CD4-positive, alpha-beta T cell (primary cell): ENCODE measurements at regions not wholly inside any gene's neighbourhood (a gene's known extent, or its start where the extent isn't known, plus 50 kb on each side); places are given as distances from the start of the nearest gene placed in this dataset.

Source experiments
- ATAC-seq: fragments of 200-7000 bp; cut with Tn5 transposase; one replicate; pipeline ENCODE4 v1.10.0; 2022; ENCODE audit warnings: mild to moderate bottlenecking; ENCODE audit not compliant: poor library complexity
- CTCF ChIA-PET: fragments of 350-600 bp; sonication (Branson Sonifier 250); formaldehyde crosslinking; loops from one replicate; lab custom pipeline; 2021; ENCODE audit warnings: antibody characterized with exemption, inconsistent platforms; lab: Charles Lee
- POLR2A ChIA-PET: fragments of 350-600 bp; sonication (Branson Sonifier 250); formaldehyde crosslinking; loops from one replicate; lab custom pipeline; 2021; ENCODE audit warnings: antibody characterized with exemption, inconsistent platforms; lab: Charles Lee
- DNase-seq, 14 experiments: peaks; one replicate each; pipeline ENCODE4 v3.0.0-alpha.2; 2013 to 2020; ENCODE audit warnings: mixed read lengths in 2 of 14
- H3K27ac ChIP-seq, 2 donors: one replicate each; pipeline versions ENCODE4 v1.5.1 to v1.7.0; 2013; ENCODE audit warnings: low read length in 2 of 2, low read depth in 1 of 2, mild to moderate bottlenecking in 1 of 2
- H3K27me3 ChIP-seq, 2 experiments: 1 replicate in 1 of 2; 2 replicates in 1 of 2; pipeline versions ENCODE4 v1.6.1 to v1.7.0; 2013; ENCODE audit warnings: low read length in 2 of 2, control low read depth in 1 of 2, mild to moderate bottlenecking in 1 of 2, moderate library complexity in 1 of 2; ENCODE audit not compliant: insufficient read depth in 2 of 2, control insufficient read depth in 1 of 2
- H3K36me3 ChIP-seq: one replicate; pipeline ENCODE4 v1.6.1; 2013; ENCODE audit warnings: low read length, control low read depth; ENCODE audit not compliant: insufficient read depth
- H3K4me1 ChIP-seq: one replicate; pipeline ENCODE4 v1.6.1; 2013; ENCODE audit warnings: low read length, control low read depth; ENCODE audit not compliant: insufficient read depth
- H3K4me3 ChIP-seq: one replicate; pipeline ENCODE4 v1.5.1; 2013; ENCODE audit warnings: mild to moderate bottlenecking, low read length, moderate library complexity
- H3K9me3 ChIP-seq, 2 experiments: 1 replicate in 1 of 2; 2 replicates in 1 of 2; pipeline versions ENCODE4 v1.6.1 to v1.7.0; 2013; ENCODE audit warnings: low read length in 2 of 2, mild to moderate bottlenecking in 2 of 2, control low read depth in 1 of 2, moderate library complexity in 1 of 2; ENCODE audit not compliant: control insufficient read depth in 1 of 2, insufficient read depth in 1 of 2
- H3K27ac Mint-ChIP-seq: one replicate; pipeline ENCODE4 v1.8.0; 2020; ENCODE audit warnings: mixed read lengths
- H3K27me3 Mint-ChIP-seq: one replicate; pipeline ENCODE4 v1.8.0; 2021; ENCODE audit warnings: mixed read lengths
- H3K36me3 Mint-ChIP-seq: one replicate; pipeline ENCODE4 v1.8.0; 2021; ENCODE audit warnings: low read depth, mixed read lengths
- H3K4me1 Mint-ChIP-seq: one replicate; pipeline ENCODE4 v1.8.0; 2021; ENCODE audit warnings: low read depth, mixed read lengths
- H3K4me3 Mint-ChIP-seq: one replicate; pipeline ENCODE4 v1.8.0; 2020; ENCODE audit warnings: mild to moderate bottlenecking, mixed read lengths
- H3K9me3 Mint-ChIP-seq: one replicate; pipeline ENCODE4 v1.8.0; 2020; ENCODE audit warnings: mixed read lengths
- intact Hi-C, 2 experiments: fragments of 100-400 bp; cut with DNase I in 1 of 2; cut with micrococcal nuclease in 1 of 2; formaldehyde crosslinking; loops; one replicate each; pipeline versions ENCODE4 v1.15.1 to v1.9.0; 2023 to 2025; cut with DNase I, micrococcal nuclease
- TF ChIP-seq, protein P1 (sequence below): fragments of 200-600 bp; IDR thresholded peaks from one replicate; pipeline ENCODE4 v1.8.0; 2022; ENCODE audit warnings: antibody characterized with exemption, mild to moderate bottlenecking

DNA sequence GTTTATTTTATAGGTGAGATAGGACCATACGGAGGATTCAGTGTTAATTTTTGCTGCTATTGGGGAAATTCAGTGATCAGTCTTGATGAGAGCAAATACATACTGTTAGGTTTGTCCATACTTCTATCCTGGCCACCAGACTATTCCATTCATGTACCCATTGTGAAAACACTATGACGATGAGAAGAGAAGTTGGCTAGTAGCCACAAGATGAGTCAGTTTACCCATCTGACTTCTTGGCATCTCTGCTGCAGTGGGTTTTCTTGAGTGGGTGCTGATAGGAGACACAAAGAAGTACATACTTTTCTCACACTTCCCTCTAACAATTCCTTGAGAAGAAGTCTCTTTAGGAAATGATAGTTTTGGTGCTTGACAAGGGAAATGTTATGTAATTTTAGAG, 133.1 kb downstream of the TFPI2 start:
- intact Hi-C loops, result no loop called here
- TF ChIP-seq, protein P1, sequence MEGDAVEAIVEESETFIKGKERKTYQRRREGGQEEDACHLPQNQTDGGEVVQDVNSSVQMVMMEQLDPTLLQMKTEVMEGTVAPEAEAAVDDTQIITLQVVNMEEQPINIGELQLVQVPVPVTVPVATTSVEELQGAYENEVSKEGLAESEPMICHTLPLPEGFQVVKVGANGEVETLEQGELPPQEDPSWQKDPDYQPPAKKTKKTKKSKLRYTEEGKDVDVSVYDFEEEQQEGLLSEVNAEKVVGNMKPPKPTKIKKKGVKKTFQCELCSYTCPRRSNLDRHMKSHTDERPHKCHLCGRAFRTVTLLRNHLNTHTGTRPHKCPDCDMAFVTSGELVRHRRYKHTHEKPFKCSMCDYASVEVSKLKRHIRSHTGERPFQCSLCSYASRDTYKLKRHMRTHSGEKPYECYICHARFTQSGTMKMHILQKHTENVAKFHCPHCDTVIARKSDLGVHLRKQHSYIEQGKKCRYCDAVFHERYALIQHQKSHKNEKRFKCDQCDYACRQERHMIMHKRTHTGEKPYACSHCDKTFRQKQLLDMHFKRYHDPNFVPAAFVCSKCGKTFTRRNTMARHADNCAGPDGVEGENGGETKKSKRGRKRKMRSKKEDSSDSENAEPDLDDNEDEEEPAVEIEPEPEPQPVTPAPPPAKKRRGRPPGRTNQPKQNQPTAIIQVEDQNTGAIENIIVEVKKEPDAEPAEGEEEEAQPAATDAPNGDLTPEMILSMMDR, result no peak
- Histone ChIP-seq H3K27me3 (no peaks in the 10 kb centered on the region), H3K36me3 (no peaks in the 10 kb centered on the region), H3K27ac (no peak overlapping the region), H3K9me3 (no peaks in the 10 kb centered on the region), H3K4me3 (no peak overlapping the region), H3K4me1 (no peaks in the 10 kb centered on the region)
- no peak overlapping the region for H3K27ac Mint-ChIP-seq
- H3K9me3 Mint-ChIP-seq, result peaks cover 2% of the 10 kb centered on the region
- H3K4me3 Mint-ChIP-seq, result no peak overlapping the region
- H3K27me3 Mint-ChIP-seq, result no peaks in the 10 kb centered on the region
- H3K36me3 Mint-ChIP-seq, result no peaks in the 10 kb centered on the region
- ChIA-PET CTCF (no interaction called here), POLR2A (no interaction called here)
- DNase-seq (no peak), ATAC-seq (no peak)
- H3K4me1 Mint-ChIP-seq, result no peaks in the 10 kb centered on the region

DNA sequence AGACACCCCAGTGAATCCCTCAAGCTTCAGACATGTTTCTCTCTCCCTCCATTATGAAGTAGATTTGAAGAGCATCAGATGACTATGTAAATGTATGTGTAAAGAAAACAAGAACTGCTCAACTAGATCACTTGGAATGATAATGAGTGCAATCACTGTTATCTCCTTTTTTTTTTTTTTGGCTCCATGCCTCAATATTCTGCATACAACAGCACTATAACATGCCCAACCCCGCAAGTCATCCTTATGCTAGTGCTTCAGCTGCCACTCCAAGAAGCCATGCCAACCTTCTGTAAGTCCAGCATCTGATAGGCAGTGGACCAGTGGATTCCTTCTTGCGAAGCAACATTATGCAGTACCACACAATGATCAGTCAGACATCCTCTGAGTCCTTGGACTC, 133.7 kb downstream of the TFPI2 start:
- POLR2A ChIA-PET, result no interaction called here
- peaks cover 2% of the 10 kb centered on the region for H3K9me3 Mint-ChIP-seq
- intact Hi-C loops, result no loop called here

DNA sequence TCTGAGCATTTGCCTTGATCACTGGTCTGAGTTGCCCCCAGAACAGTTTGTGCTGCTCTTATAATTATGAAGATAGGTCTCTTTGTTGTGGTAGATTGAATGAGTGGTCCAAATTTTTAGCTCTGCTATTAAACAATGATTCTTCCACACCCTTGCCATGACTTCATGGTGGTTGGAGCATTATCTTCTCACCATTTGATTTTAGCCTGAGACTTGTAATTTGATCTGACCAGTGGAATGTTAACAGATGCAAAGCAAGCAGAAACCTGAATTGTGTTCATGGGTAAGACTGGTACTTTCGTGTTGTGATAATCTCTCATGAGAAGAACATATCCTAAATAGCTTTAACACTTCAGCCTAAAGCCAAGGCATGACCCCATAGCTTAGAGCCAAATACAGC, 139.1 kb downstream of the TFPI2 start:
- Mint-ChIP-seq H3K27ac (no peak overlapping the region), H3K36me3 (no peaks in the 10 kb centered on the region), H3K4me3 (no peak overlapping the region), H3K27me3 (no peaks in the 10 kb centered on the region), H3K9me3 (no peaks in the 10 kb centered on the region), H3K4me1 (no peaks in the 10 kb centered on the region)
- POLR2A ChIA-PET, result no interaction called here
- H3K27me3 ChIP-seq, result no peaks in the 10 kb centered on the region
- H3K9me3 ChIP-seq, result no peaks in the 10 kb centered on the region
- no peaks in the 10 kb centered on the region for H3K36me3 ChIP-seq
- H3K4me1 ChIP-seq, result no peaks in the 10 kb centered on the region
- no peak overlapping the region for H3K27ac ChIP-seq
- H3K4me3 ChIP-seq, result no peak overlapping the region
- CTCF ChIA-PET, result no interaction called here
- ATAC-seq, result no peak
- intact Hi-C loops, result no loop called here
- no peak for DNase-seq
- TF ChIP-seq, protein P1, result no peak

More for the DNA sequence above, 133.7 kb downstream of the TFPI2 start:
- no peaks in the 10 kb centered on the region for H3K27me3 Mint-ChIP-seq
- Histone ChIP-seq H3K9me3 (no peaks in the 10 kb centered on the region), H3K36me3 (no peaks in the 10 kb centered on the region), H3K4me1 (no peaks in the 10 kb centered on the region), H3K27me3 (no peaks in the 10 kb centered on the region), H3K4me3 (no peak overlapping the region), H3K27ac (no peak overlapping the region)
- no peak overlapping the region for H3K27ac Mint-ChIP-seq
- CTCF ChIA-PET, result no interaction called here
- no peaks in the 10 kb centered on the region for H3K36me3 Mint-ChIP-seq
- no peak for DNase-seq
- H3K4me1 Mint-ChIP-seq, result no peaks in the 10 kb centered on the region
- H3K4me3 Mint-ChIP-seq, result no peak overlapping the region
- TF ChIP-seq, protein P1, result no peak
- ATAC-seq, result no peak
